Transverse colon (tissue), 4 donors: ENCODE measurements at regions not wholly inside any gene's neighbourhood (a gene's known extent, or its start where the extent isn't known, plus 50 kb on each side); places are given as distances from the start of the nearest gene placed in this dataset.

ENCODE experiments used
- DNase-seq: peaks from one replicate; pipeline ENCODE4 v3.0.0-alpha.2; 2019
- H3K27ac ChIP-seq, 4 donors: fragments of 200-600 bp; sonication (generic); 2 replicates each; pipeline ENCODE4 v1.5.1; 2016 to 2018; ENCODE audit warnings: inconsistent platforms in 4 of 4
- H3K27me3 ChIP-seq: fragments of 200-600 bp; sonication (generic); 2 replicates; pipeline ENCODE4 v1.5.1; 2017; ENCODE audit warnings: inconsistent platforms
- H3K36me3 ChIP-seq, 4 donors: fragments of 200-600 bp; sonication (generic); 2 replicates each; pipeline ENCODE4 v1.5.1; 2017 to 2019; ENCODE audit warnings: inconsistent platforms in 4 of 4
- H3K4me1 ChIP-seq, 4 donors: fragments of 200-600 bp; sonication (generic); 2 replicates each; pipeline ENCODE4 v1.5.1; 2017 to 2020; ENCODE audit warnings: inconsistent platforms in 4 of 4
- H3K4me3 ChIP-seq, 4 donors: fragments of 200-600 bp; sonication (generic); 1 replicate in 1 of 4; 2 replicates in 3 of 4; pipeline versions ENCODE4 v1.5.1 to v1.6.1; 2017 to 2019; ENCODE audit warnings: inconsistent platforms in 4 of 4
- H3K9me3 ChIP-seq, 2 donors: fragments of 200-600 bp; sonication (generic); 2 replicates each; pipeline ENCODE4 v1.5.1; 2017 to 2019; ENCODE audit warnings: inconsistent platforms in 2 of 2
- EP300 ChIP-seq: sonication (generic); formaldehyde crosslinking; IDR thresholded peaks from one replicate; pipeline ENCODE4 v1.6.1; 2017; ENCODE audit warnings: antibody characterized with exemption, low read depth
- POLR2A ChIP-seq: fragments of 450-650 bp; IDR thresholded peaks from one replicate; pipeline ENCODE4 v1.6.1; 2016; ENCODE audit warnings: antibody characterized with exemption, mild to moderate bottlenecking, moderate library complexity
- POLR2AphosphoS5 ChIP-seq, 3 donors: sonication (generic); formaldehyde crosslinking; IDR thresholded peaks; one replicate each; pipeline ENCODE4 v1.6.1; 2016; ENCODE audit warnings: antibody characterized with exemption in 3 of 3
- WGBS, 2 donors: methylation state at CpG; one replicate each; pipeline ENCODE4 v1.1.5; 2018; ENCODE audit warnings: low coverage in 1 of 2; 5-methylcytosine and 5-hydroxymethylcytosine counted together
- in situ Hi-C, 4 donors: fragments of 200-750 bp; cut with MboI; loops; one replicate each; pipeline versions ENCODE4 v1.15.0 to v1.15.1; 2017; ENCODE audit warnings: low sequenced_read_pairs in 3 of 4, low pct_ligation_motif_present in 1 of 4, low pct_unique_long_range_greater_than_20kb in 1 of 4
- intact Hi-C: fragments of 100-400 bp; cut with DNase I; formaldehyde crosslinking; loops from one replicate; pipeline ENCODE4 v1.15.1; 2023; ENCODE audit warnings: low total_unique reads
- TF ChIP-seq, protein P1 (sequence below), 5 experiments: fragments of 200-600 bp in 3 of 5; fragments of 450-650 bp in 2 of 5; sonication (generic) in 3 of 5; IDR thresholded peaks; 1 replicate in 2 of 5; 2 replicates in 3 of 5; pipeline ENCODE4 v1.5.1; 2016 to 2017; ENCODE audit warnings: antibody characterized with exemption in 5 of 5, inconsistent platforms in 3 of 5, mild to moderate bottlenecking in 2 of 5, moderate library complexity in 1 of 5

DNA sequence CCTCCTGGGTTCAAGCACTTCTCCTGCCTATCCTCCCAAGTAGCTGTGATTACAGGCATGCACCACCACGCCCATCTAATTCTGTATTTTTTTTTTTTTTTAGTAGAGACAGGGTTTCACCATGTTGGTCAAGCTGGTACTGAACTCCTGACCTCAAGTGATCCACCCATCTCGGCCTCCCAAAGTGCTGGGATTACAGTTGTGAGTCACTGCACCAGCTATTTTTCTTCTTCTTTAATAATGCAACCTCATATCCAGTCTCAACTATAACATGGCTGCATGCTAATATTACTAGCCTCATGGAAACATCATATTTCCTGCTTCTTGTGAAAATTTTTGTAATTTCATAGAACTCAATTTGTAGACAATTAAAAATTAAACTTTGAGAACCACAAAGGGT lies 706.5 kb downstream of the KCTD8 start:
- TF ChIP-seq EP300 (no peak), POLR2A (no peak), POLR2AphosphoS5 (IDR thresholded peaks at IDR 0.05) (no peak)
- TF ChIP-seq, protein P1, sequence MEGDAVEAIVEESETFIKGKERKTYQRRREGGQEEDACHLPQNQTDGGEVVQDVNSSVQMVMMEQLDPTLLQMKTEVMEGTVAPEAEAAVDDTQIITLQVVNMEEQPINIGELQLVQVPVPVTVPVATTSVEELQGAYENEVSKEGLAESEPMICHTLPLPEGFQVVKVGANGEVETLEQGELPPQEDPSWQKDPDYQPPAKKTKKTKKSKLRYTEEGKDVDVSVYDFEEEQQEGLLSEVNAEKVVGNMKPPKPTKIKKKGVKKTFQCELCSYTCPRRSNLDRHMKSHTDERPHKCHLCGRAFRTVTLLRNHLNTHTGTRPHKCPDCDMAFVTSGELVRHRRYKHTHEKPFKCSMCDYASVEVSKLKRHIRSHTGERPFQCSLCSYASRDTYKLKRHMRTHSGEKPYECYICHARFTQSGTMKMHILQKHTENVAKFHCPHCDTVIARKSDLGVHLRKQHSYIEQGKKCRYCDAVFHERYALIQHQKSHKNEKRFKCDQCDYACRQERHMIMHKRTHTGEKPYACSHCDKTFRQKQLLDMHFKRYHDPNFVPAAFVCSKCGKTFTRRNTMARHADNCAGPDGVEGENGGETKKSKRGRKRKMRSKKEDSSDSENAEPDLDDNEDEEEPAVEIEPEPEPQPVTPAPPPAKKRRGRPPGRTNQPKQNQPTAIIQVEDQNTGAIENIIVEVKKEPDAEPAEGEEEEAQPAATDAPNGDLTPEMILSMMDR (IDR thresholded peaks at IDR 0.05): no peak
- H3K27ac ChIP-seq: no peak overlapping the region
- H3K9me3 ChIP-seq: peaks cover 0 to 2% of the 10 kb centered on the region in 2 donors
- no peaks in the 10 kb centered on the region for H3K27me3 ChIP-seq
- H3K4me3 ChIP-seq: no peak overlapping the region
- no peak for DNase-seq
- H3K4me1 ChIP-seq: no peaks in the 10 kb centered on the region
- intact Hi-C loops: no loop called here
- in situ Hi-C loops: no loop called here
- 50% methylated on average over 1 to 2 of the region's 2 CpGs for WGBS, 2 donors
- H3K36me3 ChIP-seq: no peaks in the 10 kb centered on the region

DNA sequence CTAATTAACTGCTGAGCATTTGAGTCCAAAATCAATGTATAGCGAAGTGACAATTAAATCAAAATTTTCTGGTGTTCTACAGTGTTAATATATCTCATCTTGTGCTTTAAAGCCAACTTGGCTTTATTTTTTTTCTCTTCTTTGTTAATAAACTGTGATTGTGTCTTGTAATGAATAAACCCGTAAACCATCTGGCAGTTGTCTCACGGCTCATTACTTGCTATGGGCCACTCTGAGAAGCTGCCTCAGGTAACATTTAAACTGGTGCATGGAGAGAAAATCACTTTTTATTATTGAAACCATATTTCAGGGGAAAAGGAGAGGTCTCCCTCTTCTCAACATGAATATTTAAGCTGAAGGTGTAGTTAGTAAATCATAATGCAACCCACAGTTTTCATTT lies 694.0 kb downstream of the KCTD8 start:
- no peak for DNase-seq
- Histone ChIP-seq H3K9me3 (no peaks in the 10 kb centered on the region), H3K27me3 (no peaks in the 10 kb centered on the region), H3K27ac (no peak overlapping the region), H3K4me1 (no peaks in the 10 kb centered on the region), H3K36me3 (no peaks in the 10 kb centered on the region), H3K4me3 (no peak overlapping the region)
- in situ Hi-C loops: no loop called here
- TF ChIP-seq EP300: no peak
- no peak for TF ChIP-seq POLR2A
- TF ChIP-seq, protein P1 (IDR thresholded peaks at IDR 0.05): no peak
- TF ChIP-seq POLR2AphosphoS5 (IDR thresholded peaks at IDR 0.05): no peak
- 76 to 87% methylated on average over 3 of the region's 3 CpGs for WGBS, 2 donors
- intact Hi-C loops: no loop called here

DNA sequence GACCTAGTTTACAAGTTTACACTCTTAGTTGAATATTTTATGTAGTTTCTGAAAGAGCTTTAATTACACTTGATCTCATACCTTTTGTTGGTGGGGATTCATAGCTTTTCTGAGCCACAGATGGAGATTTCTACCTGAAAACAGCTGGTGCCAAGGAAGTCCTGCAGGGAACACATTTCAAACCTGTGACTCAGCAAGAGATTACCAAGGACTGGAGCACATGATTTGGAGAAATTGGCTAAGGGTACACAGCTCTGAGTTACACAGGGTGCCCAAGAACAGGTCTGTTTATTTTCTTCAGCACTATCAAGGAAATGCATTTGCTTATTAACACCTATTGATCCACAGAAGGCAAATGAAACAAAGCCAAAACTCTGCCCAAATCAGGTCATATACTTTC lies 691.5 kb downstream of the KCTD8 start:
- intact Hi-C loops (no loop called here), in situ Hi-C loops (no loop called here)
- Histone ChIP-seq H3K27me3 (no peaks in the 10 kb centered on the region), H3K4me1 (no peaks in the 10 kb centered on the region), H3K9me3 (no peaks in the 10 kb centered on the region), H3K36me3 (no peaks in the 10 kb centered on the region), H3K27ac (no peak overlapping the region), H3K4me3 (no peak overlapping the region)
- DNase-seq: no peak
- no peak for TF ChIP-seq POLR2AphosphoS5 (IDR thresholded peaks at IDR 0.05)
- TF ChIP-seq POLR2A: no peak
- no peak for TF ChIP-seq EP300
- TF ChIP-seq, protein P1 (IDR thresholded peaks at IDR 0.05): no peak

DNA sequence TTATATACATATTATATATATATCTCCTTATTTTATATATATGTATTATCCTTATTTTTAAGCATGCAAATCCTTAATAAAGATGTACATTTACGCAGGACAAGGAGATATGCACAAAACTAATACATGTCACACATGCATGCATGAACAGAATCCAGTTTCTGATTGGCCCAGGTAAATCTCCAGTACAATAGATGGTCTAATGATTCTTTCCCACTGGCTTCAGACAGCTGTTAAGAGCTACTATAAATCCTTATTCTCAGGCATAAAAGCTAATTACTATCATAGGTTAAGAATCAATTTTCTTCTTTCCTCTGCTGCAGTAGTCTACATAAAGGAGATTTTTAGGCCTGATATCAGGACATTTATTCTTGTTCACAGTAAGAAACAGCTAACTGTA lies 689.8 kb downstream of the KCTD8 start:
- no peaks in the 10 kb centered on the region for H3K9me3 ChIP-seq
- no peaks in the 10 kb centered on the region for H3K4me1 ChIP-seq
- 94 to 100% methylated on average over 1 of the region's 1 CpG for WGBS, 2 donors
- H3K27ac ChIP-seq: no peak overlapping the region
- no peak overlapping the region for H3K4me3 ChIP-seq
- H3K27me3 ChIP-seq: no peaks in the 10 kb centered on the region
- TF ChIP-seq EP300 (no peak), POLR2A (no peak), POLR2AphosphoS5 (IDR thresholded peaks at IDR 0.05) (no peak)
- TF ChIP-seq, protein P1 (IDR thresholded peaks at IDR 0.05): no peak
- in situ Hi-C loops: no loop called here
- intact Hi-C loops: no loop called here
- H3K36me3 ChIP-seq: no peaks in the 10 kb centered on the region
- DNase-seq: no peak
